ENCODE measurements at regions not wholly inside any gene's neighbourhood (a gene's known extent, or its start where the extent isn't known, plus 50 kb on each side); places are given as distances from the start of the nearest gene placed in this dataset.

GRCh38 chr1:190957565-190957964, 479.9 kb upstream of the BRINP3 start:
- DNase-seq (ENCODE audit: low read depth, low spot score) (no peak), ATAC-seq (no peak)
- BruUV-seq (replicated peaks) = no TSS peak
- in situ Hi-C loops (cut with HindIII; ENCODE audit: low pct_unique_long_range_greater_than_20kb, low sequenced_read_pairs) (no loop called here), intact Hi-C loops (cut with micrococcal nuclease; ENCODE audit: unreplicated experiment) (no loop called here)
- POLR2A ChIA-PET = no interaction called here
- Histone ChIP-seq H3K27me3 (ENCODE audit: control insufficient read depth, insufficient read depth, low read length) (no peaks in the 10 kb centered on the region), H3K9me3 (ENCODE audit: control insufficient read depth, insufficient read depth, low read depth, low read length) (no peaks in the 10 kb centered on the region), H3K27ac (ENCODE audit: low read length) (no peak overlapping the region), H3K4me3 (ENCODE audit: low read depth in 2 of 2, low read length in 2 of 2) (no peak overlapping the region), H3K36me3 (ENCODE audit: control insufficient read depth, insufficient read depth, low read length) (no peaks in the 10 kb centered on the region), H3K4me1 (ENCODE audit: control insufficient read depth, insufficient read depth, low read length) (no peaks in the 10 kb centered on the region)
- CTCF ChIA-PET = no interaction called here
- TF ChIP-seq SIN3A (IDR thresholded peaks at IDR 0.05; ENCODE audit: borderline replicate concordance, insufficient read depth, low read depth, low read length) (no peak), REST (IDR thresholded peaks at IDR 0.05; ENCODE audit: insufficient read depth in 1 of 2, low read depth in 2 of 2, low read length in 1 of 2) (no peak), CTCF (IDR thresholded peaks at IDR 0.05) (no peak), POLR2AphosphoS5 (IDR thresholded peaks at IDR 0.05; ENCODE audit: low read depth, low read length) (no peak)

GRCh38 chr1:190963321-190963720, 485.7 kb upstream of the BRINP3 start:
- Histone ChIP-seq H3K27ac (ENCODE audit: low read length) (no peak overlapping the region), H3K4me1 (ENCODE audit: control insufficient read depth, insufficient read depth, low read length) (no peaks in the 10 kb centered on the region), H3K9me3 (ENCODE audit: control insufficient read depth, insufficient read depth, low read depth, low read length) (no peaks in the 10 kb centered on the region), H3K4me3 (ENCODE audit: low read depth in 2 of 2, low read length in 2 of 2) (no peak overlapping the region), H3K36me3 (ENCODE audit: control insufficient read depth, insufficient read depth, low read length) (no peaks in the 10 kb centered on the region), H3K27me3 (ENCODE audit: control insufficient read depth, insufficient read depth, low read length) (no peaks in the 10 kb centered on the region)
- ChIA-PET CTCF (no interaction called here), POLR2A (no interaction called here)
- no peak for DNase-seq (ENCODE audit: low read depth, low spot score)
- in situ Hi-C loops (cut with HindIII; ENCODE audit: low pct_unique_long_range_greater_than_20kb, low sequenced_read_pairs) = no loop called here
- intact Hi-C loops (cut with micrococcal nuclease; ENCODE audit: unreplicated experiment) = no loop called here
- ATAC-seq = no peak
- TF ChIP-seq CTCF (IDR thresholded peaks at IDR 0.05) (no peak), SIN3A (IDR thresholded peaks at IDR 0.05; ENCODE audit: borderline replicate concordance, insufficient read depth, low read depth, low read length) (no peak), POLR2AphosphoS5 (IDR thresholded peaks at IDR 0.05; ENCODE audit: low read depth, low read length) (no peak), REST (IDR thresholded peaks at IDR 0.05; ENCODE audit: insufficient read depth in 1 of 2, low read depth in 2 of 2, low read length in 1 of 2) (no peak)
- BruUV-seq (replicated peaks) = no TSS peak
